Lower leg skin (tissue), 3 donors: ENCODE measurements at regions not wholly inside any gene's neighbourhood (a gene's known extent, or its start where the extent isn't known, plus 50 kb on each side); places are given as distances from the start of the nearest gene placed in this dataset.

Source experiments
- POLR2A ChIP-seq, 2 donors: fragments of 450-650 bp; IDR thresholded peaks; one replicate each; pipeline ENCODE4 v1.6.1; 2016 to 2017; ENCODE audit warnings: antibody characterized with exemption in 2 of 2, mild to moderate bottlenecking in 1 of 2, moderate library complexity in 1 of 2
- TF ChIP-seq, protein P1 (sequence below), 3 donors: fragments of 450-650 bp; IDR thresholded peaks; one replicate each; pipeline ENCODE4 v1.5.1; 2016; ENCODE audit warnings: antibody characterized with exemption in 3 of 3, mild to moderate bottlenecking in 3 of 3, moderate library complexity in 2 of 3

- TF ChIP-seq, protein P1, sequence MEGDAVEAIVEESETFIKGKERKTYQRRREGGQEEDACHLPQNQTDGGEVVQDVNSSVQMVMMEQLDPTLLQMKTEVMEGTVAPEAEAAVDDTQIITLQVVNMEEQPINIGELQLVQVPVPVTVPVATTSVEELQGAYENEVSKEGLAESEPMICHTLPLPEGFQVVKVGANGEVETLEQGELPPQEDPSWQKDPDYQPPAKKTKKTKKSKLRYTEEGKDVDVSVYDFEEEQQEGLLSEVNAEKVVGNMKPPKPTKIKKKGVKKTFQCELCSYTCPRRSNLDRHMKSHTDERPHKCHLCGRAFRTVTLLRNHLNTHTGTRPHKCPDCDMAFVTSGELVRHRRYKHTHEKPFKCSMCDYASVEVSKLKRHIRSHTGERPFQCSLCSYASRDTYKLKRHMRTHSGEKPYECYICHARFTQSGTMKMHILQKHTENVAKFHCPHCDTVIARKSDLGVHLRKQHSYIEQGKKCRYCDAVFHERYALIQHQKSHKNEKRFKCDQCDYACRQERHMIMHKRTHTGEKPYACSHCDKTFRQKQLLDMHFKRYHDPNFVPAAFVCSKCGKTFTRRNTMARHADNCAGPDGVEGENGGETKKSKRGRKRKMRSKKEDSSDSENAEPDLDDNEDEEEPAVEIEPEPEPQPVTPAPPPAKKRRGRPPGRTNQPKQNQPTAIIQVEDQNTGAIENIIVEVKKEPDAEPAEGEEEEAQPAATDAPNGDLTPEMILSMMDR (IDR thresholded peaks at IDR 0.05) = no peak
- TF ChIP-seq POLR2A (IDR thresholded peaks at IDR 0.05) = no peak
Observed at GRCh38 chr12:41719214-41719613, 425.5 kb downstream of the GXYLT1 start.
